ENCODE measurements at regions not wholly inside any gene's neighbourhood (a gene's known extent, or its start where the extent isn't known, plus 50 kb on each side); places are given as distances from the start of the nearest gene placed in this dataset.
"Not testable (repeated sequence)": the region's sequence is repeated elsewhere in the genome, so short reads cannot be mapped to it uniquely, and the experiment has no call there.

DNA sequence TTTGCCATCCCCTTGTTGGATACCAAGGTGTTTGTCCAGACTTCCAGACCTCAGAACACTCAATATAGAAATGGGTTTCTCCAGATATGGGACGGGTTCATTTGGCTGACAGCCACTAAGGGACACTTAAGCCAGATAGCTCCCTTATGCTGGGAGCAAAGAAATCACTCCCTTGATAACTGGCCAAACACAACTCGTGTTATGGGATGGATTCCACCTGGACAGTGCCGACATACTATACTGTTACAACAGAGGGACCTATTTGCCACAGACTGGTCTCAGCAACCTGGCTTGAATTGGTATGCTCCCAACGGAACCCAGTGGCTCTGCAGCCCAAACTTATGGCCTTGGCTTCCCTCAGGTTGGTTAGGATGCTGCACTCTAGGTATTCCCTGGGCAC, 114.0 kb upstream of the PLCL2 start:
- no peak for DNase-seq

- DNase-seq = not testable (repeated sequence)
Measured at GRCh38 chr3:16773594-16773993, 111.2 kb upstream of the PLCL2 start.

GRCh38 chr3:16774536-16774935, 110.2 kb upstream of the PLCL2 start:
- DNase-seq = not testable (repeated sequence)

- no peak for DNase-seq
Measured at GRCh38 chr3:16784973-16785372, 99.8 kb upstream of the PLCL2 start.

GRCh38 chr3:16785465-16785864, 99.3 kb upstream of the PLCL2 start:
- no peak for DNase-seq

DNA sequence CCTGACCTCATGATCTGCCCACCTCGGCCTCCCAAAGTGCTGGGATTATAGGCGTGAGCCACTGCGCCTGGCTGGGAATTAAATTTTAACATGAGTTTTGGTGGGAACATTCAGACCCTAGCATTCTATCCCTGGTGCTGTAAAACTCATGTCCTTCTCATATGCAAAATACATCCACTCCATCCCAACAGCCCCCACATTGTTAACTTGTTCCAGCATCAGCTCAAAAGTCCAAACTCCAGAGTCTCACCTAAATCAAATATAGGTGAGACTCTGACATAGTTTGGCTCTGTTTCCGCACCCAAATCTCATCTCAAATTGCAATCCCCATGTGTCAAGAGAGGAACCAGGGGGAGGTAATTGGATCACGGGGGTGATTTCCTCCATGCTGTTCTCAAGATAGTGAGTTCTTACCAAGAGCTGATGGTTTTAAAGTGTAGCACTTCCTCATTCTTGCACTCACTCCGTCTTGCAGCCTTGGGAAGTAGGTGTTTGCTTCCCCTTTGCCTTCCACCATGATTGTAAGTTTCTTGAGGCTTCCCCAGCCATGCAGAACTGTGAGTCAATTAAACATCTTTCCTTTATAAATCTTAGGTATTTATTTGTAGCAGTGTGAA, 96.2 kb upstream of the PLCL2 start:
- no peak for DNase-seq

DNA sequence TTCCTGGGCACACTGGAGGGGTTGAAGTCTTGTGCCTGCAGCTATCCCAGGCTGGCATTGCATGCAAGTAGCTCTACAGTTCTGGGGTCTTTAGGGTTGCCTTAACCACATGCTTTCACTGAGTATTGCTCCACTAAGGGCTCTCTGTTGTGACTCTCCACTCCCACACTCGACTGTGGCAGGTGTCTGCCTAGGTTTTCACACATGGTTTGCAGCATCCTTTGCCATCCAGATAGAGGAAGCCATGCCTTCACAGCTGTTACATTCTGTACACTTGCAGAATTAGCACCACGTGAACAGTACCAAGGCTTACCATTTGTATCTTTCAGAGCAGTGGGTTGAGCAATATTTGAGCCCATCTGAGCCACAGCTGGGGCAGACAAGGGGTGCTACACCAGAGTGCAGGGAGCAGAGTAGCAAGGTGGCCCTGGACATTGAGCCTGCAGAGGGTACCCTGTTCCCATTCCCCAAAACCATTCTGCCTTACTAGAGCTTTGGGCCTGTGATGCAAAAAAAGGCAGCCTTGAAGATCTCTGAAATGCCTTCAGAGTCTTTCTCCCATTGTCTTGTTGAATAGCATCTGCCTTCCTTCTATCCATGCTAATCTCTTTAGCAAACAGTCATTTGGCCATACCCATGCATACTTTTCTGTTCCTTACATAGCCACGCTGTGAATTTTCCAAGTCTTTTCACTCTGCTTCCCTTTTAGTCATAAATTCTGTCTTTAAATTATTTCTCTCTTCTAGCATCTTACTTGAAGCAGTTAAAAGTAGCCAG, 95.2 kb upstream of the PLCL2 start:
- DNase-seq = no peak

GRCh38 chr3:16790432-16791400, 94.0 kb upstream of the PLCL2 start:
- DNase-seq = no peak

DNA sequence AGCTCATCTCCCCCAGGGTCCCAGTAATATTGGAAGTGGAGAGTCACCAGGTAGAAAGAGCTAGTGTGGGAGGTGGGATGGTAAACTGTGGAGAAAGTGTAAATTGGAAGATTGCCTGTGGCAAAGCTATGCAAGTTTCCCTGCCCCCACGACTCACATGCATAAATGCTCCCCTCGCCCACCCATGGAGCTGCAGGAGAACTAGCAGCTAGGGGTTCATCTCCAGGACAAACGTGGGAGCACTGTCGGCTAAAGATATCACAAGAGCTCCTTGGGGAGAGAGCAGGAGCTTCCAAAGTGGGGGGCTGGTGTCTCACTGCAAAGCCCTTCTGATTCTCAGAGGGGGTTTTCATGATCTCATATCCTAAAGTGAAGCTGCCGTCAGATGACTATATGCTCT, 91.4 kb upstream of the PLCL2 start:
- DNase-seq = no peak

DNA sequence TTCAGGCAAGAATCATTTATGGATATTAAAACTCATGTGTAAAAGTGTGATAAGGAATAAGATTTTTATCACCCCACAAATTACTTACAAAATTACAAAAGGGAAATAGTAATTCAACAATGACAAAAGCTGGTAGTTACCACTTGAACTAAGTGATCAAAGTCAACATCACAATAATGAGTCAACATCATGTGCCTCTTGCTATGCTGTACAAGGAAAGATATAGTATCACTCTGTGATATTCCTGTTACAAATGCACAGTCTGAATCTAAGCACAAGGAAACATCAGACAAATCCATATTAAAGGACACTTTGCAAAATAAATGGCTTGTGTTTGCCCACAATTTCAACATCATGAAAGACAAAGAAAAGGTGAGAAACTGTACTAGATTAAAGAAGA, 90.5 kb upstream of the PLCL2 start:
- DNase-seq = no peak

DNA sequence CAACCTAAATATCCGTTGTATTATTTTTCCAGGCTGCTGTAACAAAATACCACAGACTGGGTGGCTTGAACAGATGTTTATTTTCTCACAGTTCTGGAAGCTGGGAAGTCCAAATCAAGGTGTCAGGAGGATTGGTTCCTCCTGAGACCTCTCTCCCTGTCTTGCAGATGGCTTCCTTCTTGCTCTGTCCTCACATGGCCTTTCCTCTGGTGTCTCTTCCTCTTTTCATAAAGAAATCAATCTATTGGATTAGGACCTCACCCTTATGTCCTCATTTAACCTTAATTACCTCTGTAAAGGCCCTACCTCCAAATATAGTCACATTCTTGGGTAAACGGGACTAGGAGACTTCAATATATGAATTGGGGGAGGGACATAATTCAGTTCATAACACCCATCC, 89.2 kb upstream of the PLCL2 start:
- no peak for DNase-seq

GRCh38 chr3:16797831-16798230, 86.9 kb upstream of the PLCL2 start:
- DNase-seq = no peak

DNA sequence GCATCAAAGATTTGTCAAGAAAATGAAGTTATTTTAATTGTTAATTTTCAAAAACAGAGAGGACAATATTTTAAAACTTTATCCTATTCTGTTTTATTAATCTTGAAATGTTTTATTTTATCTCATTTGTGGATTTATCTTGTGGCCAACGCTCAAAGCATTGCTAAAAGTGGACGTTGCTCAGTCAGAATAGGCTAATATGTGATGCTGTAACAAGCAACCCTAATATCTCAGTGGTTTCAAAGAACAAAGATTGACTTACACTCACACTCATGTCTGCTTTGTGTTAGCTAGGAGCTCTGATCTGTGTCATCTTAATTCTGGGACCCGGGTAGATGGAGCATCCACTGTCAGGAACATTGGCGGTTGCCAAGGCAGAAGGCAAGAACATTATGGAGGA, 86.0 kb upstream of the PLCL2 start:
- no peak for DNase-seq

DNA sequence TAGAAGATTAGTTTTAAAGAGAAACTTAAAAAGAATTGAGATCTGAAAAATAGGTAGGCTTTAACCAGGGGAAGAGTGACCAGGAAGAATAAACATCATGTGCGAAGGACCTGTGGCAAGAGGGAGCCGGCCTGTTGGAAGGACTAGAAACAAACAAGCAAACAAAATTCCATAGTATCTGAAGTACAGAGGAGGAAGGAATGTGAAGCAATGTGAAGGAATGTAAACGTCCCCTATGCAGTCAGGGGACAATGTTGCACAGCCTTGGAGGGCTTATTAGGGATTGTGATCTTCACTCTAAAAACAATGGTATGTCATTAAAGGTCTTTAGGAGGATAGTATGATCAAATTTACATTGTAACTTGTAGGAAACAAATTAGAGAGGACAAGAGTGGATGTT, 84.4 kb upstream of the PLCL2 start:
- no peak for DNase-seq

- no peak for DNase-seq
Measured at GRCh38 chr3:16801223-16801622, 83.5 kb upstream of the PLCL2 start.

GRCh38 chr3:16801698-16802097, 83.1 kb upstream of the PLCL2 start:
- DNase-seq = peak; percentile 80

DNA sequence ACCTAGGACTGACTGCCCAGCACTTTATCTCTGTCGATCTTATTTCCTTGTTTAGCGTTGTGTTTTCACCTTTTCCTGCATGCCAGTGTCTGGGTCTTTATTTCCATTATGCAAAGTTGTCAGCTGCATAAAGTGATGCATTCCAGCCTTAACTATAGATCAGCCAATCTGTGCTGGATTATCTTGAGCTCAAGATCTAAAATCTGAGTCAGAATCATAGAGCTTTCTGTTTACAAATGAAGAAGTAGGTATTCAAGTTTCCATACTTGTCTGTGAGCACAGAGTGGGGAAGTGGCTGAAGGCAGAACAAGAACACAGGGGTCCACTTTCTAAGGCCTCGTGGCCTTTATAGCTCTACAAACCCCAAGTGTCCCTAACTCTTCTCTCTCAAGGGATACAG, 82.4 kb upstream of the PLCL2 start:
- DNase-seq = no peak

GRCh38 chr3:16803019-16803418, 81.7 kb upstream of the PLCL2 start:
- DNase-seq = no peak

GRCh38 chr3:16807391-16807790, 77.4 kb upstream of the PLCL2 start:
- DNase-seq = no peak

DNA sequence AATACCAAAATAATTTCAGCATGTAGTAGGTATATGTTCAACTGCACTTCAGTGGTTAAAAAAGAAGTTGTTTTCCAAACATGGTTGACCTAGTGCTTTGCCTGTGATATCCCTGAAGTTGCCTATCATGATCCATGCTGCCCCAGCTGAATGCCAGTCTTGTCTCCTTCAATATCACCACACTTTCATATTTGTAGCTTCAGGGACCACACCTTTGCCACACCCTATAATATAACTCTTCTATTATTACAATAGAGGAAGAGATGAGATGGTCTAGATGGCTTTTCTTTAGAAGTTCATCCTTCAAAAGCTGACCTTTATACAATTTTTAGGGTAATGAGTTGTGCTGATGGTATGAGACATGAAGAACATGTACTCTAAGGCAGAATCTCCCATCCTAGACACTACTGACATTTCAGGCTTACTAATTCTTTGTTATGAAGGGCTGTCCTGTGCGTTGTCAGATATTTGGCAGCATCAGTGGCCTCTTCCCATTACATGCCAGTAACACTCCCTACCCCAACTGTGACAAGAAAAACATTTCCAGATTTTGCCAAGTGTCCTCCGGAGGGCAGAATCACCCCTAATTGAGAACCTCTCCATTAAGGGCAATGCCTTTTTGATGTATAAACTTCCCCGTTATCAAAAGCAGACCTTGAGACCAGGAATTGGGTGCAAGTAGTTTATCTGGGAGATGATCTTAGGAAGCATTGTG, 76.2 kb upstream of the PLCL2 start:
- peak; percentile 7 for DNase-seq

DNA sequence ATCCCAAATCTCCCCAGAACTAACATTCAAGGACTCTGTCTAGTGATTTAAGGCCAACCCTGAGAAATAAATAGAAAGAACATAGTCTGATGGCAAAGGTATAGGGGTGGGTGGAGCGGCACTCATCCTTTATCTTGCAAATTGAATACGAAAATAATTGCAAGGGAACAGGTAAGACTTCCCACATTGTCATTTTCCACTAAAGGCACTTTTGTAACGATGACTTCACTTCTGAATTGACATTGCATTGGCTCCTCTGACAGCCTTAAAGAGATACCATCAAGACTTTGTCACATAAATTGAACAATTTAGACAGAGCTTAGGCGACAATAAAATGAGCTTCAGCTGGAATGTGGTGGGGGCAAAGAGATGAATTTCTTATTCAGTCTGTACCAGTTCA, 75.3 kb upstream of the PLCL2 start:
- DNase-seq = no peak

- no peak for DNase-seq
Measured at GRCh38 chr3:16809993-16810392, 74.8 kb upstream of the PLCL2 start.

All from NCI-H446 treated with DMSO at 0.1 percent for 48 hours (cell line).